SJSA1 (cell line): ENCODE measurements at regions not wholly inside any gene's neighbourhood (a gene's known extent, or its start where the extent isn't known, plus 50 kb on each side); places are given as distances from the start of the nearest gene placed in this dataset.

Experiments
- DNase-seq, 2 experiments: peaks; one replicate each; pipeline ENCODE4 v3.0.0-alpha.2; 2015 to 2020; ENCODE audit warnings: low spot score in 2 of 2, low read depth in 1 of 2
- H3K27ac ChIP-seq: fragments of 250-450 bp; sonication (Bioruptor Pico); 2 replicates; pipeline ENCODE4 v1.5.1; 2020; ENCODE audit warnings: mild to moderate bottlenecking, moderate library complexity
- H3K27me3 ChIP-seq: fragments of 250-450 bp; sonication (Bioruptor Pico); replicated peaks from 2 replicates; pipeline ENCODE4 v1.5.1; 2020; ENCODE audit warnings: mild to moderate bottlenecking, moderate library complexity
- H3K36me3 ChIP-seq: fragments of 250-450 bp; sonication (Bioruptor Pico); 2 replicates; pipeline ENCODE4 v1.5.1; 2020; ENCODE audit warnings: mild to moderate bottlenecking
- H3K4me1 ChIP-seq: fragments of 250-450 bp; sonication (Bioruptor Pico); replicated peaks from 2 replicates; pipeline ENCODE4 v1.6.1; 2021; ENCODE audit warnings: mild to moderate bottlenecking
- H3K4me3 ChIP-seq: fragments of 250-450 bp; sonication (Bioruptor Pico); 2 replicates; pipeline ENCODE4 v1.5.1; 2020; ENCODE audit warnings: mild to moderate bottlenecking
- H3K9me3 ChIP-seq: fragments of 250-450 bp; sonication (Bioruptor Pico); replicated peaks from 2 replicates; pipeline ENCODE4 v1.5.1; 2020; ENCODE audit warnings: mild to moderate bottlenecking

DNA sequence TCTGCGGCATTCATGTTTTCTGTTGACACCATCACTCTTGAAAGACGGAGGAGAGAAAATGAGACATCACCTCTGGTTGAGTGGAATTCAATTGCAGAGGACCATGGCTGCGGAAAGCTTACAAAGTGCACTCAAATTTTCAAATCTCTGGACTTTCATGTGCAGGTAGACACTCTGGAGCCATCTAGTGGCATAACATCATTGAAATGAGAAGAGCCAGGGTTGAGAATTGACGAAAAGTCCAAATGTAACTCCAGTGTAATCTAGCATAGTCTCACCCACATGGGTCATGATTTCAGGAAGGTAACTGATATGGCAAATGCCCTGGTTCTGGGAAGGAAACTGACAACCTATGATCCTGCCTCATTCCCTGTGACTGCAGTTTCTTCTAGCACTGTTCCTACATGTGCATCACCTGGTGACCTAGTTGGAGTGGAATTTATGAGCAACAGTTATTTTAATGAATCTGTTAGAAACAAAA, 687.8 kb downstream of the KCNA4 start:
- DNase-seq, result peak in 1 of 2 experiments; percentile 71
- Histone ChIP-seq H3K27ac (peak overlapping the region; percentile 13; the same call in 1 of the 2 replicates), H3K4me1 (peaks cover 26% of the 10 kb centered on the region), H3K9me3 (no peaks in the 10 kb centered on the region), H3K36me3 (no peaks in the 10 kb centered on the region), H3K27me3 (no peaks in the 10 kb centered on the region), H3K4me3 (no peak overlapping the region)

DNA sequence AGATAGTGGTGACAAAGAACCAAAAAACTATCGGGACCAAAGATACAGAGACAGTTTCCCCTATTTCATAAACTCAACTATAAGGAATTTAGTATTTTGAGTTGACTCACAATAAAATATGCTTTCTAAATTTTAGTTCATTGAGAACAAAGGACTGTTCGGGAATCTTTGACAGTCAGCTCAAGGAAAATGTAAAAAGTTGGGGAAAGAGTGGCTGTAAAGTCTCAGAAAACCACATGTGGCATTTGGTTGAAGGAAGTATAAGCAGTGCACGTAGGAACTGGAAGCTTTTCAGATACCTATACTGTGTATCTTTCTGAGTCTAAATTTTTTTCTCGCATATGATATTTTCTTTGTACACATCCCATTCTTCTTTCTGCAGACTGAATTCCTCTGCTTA, 688.9 kb downstream of the KCNA4 start:
- Histone ChIP-seq H3K27me3 (no peaks in the 10 kb centered on the region), H3K9me3 (no peaks in the 10 kb centered on the region), H3K4me1 (peaks cover 22% of the 10 kb centered on the region), H3K27ac (no peak overlapping the region), H3K4me3 (no peak overlapping the region), H3K36me3 (no peaks in the 10 kb centered on the region)
- DNase-seq, result no peak

DNA sequence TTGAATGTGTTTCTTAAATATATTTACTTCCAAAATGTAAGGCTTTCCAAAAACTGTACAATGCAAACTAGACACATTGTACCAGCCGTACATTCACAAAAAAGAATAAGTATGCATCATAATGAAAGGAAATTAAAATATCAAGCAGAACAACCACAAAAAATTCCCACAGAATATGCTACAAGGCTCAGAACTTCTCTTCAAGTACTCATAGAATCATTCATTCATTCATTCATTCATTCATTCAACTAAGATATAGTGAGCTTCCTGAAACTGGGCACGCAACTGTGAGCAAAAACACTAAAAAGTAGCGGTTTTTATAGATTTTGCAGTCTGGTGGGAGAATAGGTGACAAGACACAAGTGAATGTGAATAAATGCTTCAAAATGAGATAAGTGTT, 690.1 kb downstream of the KCNA4 start:
- no peaks in the 10 kb centered on the region for H3K9me3 ChIP-seq
- peaks cover 26% of the 10 kb centered on the region for H3K4me1 ChIP-seq
- H3K27ac ChIP-seq, result no peak overlapping the region
- no peaks in the 10 kb centered on the region for H3K36me3 ChIP-seq
- H3K4me3 ChIP-seq, result no peak overlapping the region
- no peaks in the 10 kb centered on the region for H3K27me3 ChIP-seq
- DNase-seq, result no peak

DNA sequence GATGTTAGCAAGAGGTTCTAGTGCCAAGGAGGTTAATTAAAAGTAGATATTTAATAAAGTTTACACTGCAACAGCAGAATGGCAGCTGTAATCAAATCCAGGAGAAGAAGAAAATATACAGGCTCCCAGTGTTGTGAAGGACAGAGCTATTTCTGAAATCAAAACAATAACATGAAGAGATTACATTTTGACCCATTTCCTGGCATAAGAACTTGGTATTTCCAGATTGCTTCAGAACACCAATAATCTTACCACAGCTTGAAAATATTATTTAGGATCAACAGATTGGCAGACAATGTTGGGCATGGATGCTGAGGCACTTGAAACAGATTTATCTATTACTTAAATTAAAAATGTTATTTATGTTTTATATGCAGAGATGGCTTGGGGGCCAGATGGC, 692.5 kb downstream of the KCNA4 start:
- Histone ChIP-seq H3K4me3 (no peak overlapping the region), H3K4me1 (peaks cover 26% of the 10 kb centered on the region), H3K9me3 (0 out of 2 replicates have a peak, but pooled peaks cover 3% of the 10 kb centered on the region), H3K27ac (no peak overlapping the region), H3K27me3 (no peaks in the 10 kb centered on the region), H3K36me3 (no peaks in the 10 kb centered on the region)
- no peak for DNase-seq

DNA sequence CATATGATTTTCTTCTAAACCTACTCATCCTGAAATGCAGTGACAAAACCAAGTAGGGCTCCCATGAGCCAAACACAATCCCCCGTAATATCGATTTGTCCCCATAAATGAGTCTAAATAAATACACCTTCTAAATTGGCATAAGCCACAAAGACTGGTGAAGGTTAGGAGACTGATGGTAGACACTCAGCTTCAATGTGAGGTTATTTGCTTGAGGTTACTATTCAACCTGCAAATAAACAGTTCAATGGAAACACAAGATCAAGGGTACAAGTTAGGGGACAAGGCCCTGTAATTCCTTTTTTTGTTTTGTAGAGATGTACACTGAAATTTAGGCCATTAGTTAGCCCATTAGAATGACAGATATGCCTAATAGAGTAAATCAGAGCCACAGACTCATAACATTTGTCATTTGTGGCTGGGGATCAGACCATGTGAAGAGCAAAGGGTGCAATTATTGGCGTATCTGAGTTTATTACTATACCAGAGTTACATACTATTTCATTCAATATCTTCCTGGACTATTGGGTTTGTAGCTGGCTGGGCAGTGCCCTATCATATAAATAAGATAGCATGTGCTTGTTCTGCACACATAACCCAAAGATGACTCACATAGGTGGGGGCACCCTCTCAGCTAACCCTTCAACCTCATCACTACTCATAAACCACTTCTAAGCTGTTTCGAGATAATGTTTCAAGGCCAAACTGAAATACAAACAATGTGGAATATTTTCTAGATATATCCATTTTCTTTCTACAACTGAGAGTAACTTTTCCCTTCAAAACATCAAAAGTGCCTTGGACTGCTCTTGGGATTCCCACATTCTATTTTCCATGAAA, 695.3 kb downstream of the KCNA4 start:
- no peaks in the 10 kb centered on the region for H3K27me3 ChIP-seq
- H3K4me3 ChIP-seq, result no peak overlapping the region
- peak in 1 of 2 experiments; percentile 50 for DNase-seq
- H3K4me1 ChIP-seq, result peaks cover 29% of the 10 kb centered on the region
- peak overlapping the region; percentile 36 for H3K27ac ChIP-seq
- no peaks in the 10 kb centered on the region for H3K36me3 ChIP-seq
- H3K9me3 ChIP-seq, result 0 out of 2 replicates have a peak, but pooled peaks cover 3% of the 10 kb centered on the region

DNA sequence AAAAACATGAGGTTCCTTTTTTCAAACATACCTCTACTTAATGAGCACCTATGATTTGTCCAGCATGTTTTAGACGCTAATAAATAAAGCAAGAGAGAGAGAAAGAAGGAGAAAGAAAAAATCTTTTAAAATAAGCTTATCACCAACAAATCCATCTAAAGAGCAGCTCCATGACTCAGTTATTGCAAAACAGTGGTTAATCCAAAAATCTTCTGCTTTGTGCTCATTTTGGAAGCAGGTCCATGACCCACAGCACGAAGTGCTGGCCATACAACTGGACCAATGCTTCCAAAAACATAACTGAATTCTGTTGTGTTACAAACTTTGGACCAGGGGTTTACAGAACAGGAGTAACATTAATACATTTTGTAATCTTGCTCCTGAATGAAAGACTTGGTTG, 696.6 kb downstream of the KCNA4 start:
- no peak for DNase-seq
- H3K36me3 ChIP-seq, result no peaks in the 10 kb centered on the region
- no peak overlapping the region for H3K27ac ChIP-seq
- H3K9me3 ChIP-seq, result 0 out of 2 replicates have a peak, but pooled peaks cover 3% of the 10 kb centered on the region
- H3K27me3 ChIP-seq, result no peaks in the 10 kb centered on the region
- H3K4me1 ChIP-seq, result peaks cover 29% of the 10 kb centered on the region
- H3K4me3 ChIP-seq, result no peak overlapping the region

DNA sequence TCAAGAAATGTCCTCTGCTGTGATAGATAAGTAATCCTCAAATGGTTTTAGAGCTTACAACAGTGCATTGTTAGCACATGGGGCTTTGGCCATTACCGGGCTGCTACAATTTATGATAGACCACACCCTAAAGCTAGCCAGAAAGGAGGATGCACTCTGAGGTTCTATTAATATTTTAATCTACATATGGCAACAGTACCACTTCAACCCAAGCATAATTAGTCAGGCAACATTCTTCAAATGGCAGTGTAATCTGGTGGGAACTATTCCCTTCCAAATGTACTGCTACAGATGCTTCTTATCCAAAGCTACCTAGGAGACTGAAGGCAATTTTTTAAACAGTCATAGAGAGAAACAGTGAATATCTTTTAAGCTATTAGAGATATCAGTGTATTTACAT, 697.6 kb downstream of the KCNA4 start:
- H3K4me3 ChIP-seq, result no peak overlapping the region
- no peaks in the 10 kb centered on the region for H3K36me3 ChIP-seq
- no peaks in the 10 kb centered on the region for H3K27me3 ChIP-seq
- H3K27ac ChIP-seq, result no peak overlapping the region
- 0 out of 2 replicates have a peak, but pooled peaks cover 3% of the 10 kb centered on the region for H3K9me3 ChIP-seq
- DNase-seq, result no peak
- peaks cover 27% of the 10 kb centered on the region for H3K4me1 ChIP-seq

DNA sequence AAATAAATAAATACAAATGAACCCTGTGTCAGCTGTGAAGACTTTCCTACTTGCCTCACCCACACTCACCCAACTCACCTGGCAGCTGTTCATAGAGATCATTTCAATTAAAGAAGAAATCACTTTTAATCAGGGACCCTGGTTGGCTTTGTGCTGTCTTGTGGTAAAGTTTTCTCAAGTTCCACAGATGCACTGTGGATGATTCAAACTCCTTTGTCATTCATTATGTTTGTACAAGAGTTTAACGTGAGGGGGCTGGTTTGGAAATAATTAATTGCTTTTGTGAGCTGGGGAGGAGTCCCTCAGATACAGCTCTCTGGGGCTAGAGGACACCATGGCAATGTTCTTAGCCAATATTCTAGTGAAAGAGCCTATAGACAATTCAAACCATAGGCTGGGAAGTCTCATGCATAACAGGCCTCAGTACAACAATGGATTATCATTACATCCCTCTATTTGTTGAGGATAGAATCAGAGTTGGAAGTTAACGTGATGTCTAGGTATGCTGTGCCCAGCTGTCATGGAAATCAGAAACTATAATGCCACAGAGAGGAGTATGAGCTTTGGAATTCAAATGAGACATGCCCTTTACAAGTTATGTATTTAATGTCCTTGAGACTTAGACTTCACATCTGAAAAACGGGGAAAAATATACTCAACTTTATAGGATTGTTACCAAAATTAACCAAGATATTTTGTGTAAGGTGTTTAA, 698.5 kb downstream of the KCNA4 start:
- DNase-seq, result no peak
- H3K36me3 ChIP-seq, result no peaks in the 10 kb centered on the region
- peaks cover 23% of the 10 kb centered on the region for H3K4me1 ChIP-seq
- H3K27me3 ChIP-seq, result no peaks in the 10 kb centered on the region
- no peak overlapping the region for H3K4me3 ChIP-seq
- no peak overlapping the region for H3K27ac ChIP-seq
- 0 out of 2 replicates have a peak, but pooled peaks cover 3% of the 10 kb centered on the region for H3K9me3 ChIP-seq

DNA sequence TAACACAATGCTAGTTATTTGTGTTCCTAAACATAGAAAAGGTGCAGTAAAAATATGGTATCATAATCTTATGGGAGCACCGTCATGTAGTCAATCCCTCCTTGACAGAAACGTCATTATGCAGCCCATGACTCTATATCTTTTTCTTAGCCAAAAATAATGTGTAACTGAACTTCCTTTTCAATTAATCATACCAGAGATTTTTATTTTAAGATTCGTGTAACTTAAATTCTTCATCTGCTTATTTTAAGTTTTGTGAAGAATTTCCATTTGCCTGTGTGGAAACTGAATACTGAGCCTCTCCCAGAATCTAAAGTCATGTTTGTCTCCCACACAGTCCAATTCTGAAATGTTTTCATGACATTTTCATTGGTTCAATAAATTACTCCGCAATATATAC, 699.1 kb downstream of the KCNA4 start:
- Histone ChIP-seq H3K9me3 (0 out of 2 replicates have a peak, but pooled peaks cover 3% of the 10 kb centered on the region), H3K36me3 (no peaks in the 10 kb centered on the region), H3K27ac (no peak overlapping the region), H3K27me3 (no peaks in the 10 kb centered on the region), H3K4me3 (no peak overlapping the region), H3K4me1 (peaks cover 26% of the 10 kb centered on the region)
- DNase-seq, result no peak

DNA sequence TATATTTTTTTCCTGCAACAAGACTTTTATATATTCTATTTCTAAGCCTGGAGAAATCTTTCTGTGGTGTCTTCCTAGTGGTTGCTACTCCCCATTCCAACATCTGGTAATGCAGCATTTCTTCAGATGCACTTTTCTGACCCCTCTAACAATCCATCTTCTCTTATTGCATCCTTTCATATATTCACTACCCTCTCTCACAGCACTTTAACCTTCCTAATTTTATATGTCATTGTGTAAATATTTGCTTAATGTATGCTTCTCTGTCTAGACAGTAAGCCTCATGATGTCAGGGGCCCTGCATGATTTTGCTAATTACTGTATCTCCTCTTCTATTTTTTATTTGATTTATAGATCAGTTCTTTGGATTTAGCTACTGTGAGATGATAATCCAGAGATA, 701.6 kb downstream of the KCNA4 start:
- Histone ChIP-seq H3K4me3 (no peak overlapping the region), H3K9me3 (0 out of 2 replicates have a peak, but pooled peaks cover 2% of the 10 kb centered on the region), H3K27ac (no peak overlapping the region), H3K27me3 (no peaks in the 10 kb centered on the region), H3K4me1 (peaks cover 23% of the 10 kb centered on the region), H3K36me3 (no peaks in the 10 kb centered on the region)
- DNase-seq, result no peak

DNA sequence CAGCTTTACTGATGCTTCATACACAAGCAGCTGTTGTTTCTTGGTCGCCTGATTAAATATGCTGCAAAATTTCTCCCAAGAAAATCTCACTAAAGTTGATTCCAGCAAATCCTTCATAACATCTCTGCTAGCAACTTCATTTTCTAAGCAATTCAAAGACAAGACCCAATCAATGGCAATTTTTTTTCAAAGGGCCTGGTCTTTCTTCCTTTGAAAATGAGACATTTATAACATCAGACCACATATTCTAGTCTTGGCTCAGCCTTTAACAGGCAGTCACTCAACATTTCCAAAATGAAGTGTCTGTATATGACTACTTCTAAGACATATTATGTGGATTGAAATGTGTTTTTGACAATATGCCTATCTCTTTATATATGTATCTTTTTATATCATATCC, 702.6 kb downstream of the KCNA4 start:
- Histone ChIP-seq H3K27me3 (no peaks in the 10 kb centered on the region), H3K4me3 (no peak overlapping the region), H3K36me3 (no peaks in the 10 kb centered on the region), H3K27ac (no peak overlapping the region), H3K9me3 (no peaks in the 10 kb centered on the region), H3K4me1 (peaks cover 33% of the 10 kb centered on the region)
- no peak for DNase-seq

DNA sequence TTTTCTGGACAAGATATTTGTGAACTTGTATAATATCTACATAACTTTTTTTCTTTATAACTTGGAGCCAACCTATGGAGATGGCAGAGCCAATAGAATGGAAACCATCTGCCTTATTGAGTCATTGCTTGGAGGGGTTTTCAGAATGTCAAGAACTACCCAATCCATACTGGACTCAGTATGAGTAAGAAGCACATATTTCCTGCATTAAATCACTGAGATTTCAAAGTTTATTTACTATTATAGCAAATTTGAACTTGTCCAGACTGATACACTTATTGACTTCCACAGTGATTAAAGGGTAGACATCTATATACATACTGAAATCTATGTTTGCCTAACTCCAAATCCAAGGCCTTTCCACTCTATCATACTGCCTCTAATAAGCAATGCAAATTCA, 704.0 kb downstream of the KCNA4 start:
- DNase-seq, result no peak
- Histone ChIP-seq H3K27me3 (no peaks in the 10 kb centered on the region), H3K27ac (no peak overlapping the region), H3K4me3 (no peak overlapping the region), H3K36me3 (no peaks in the 10 kb centered on the region), H3K4me1 (peaks cover 27% of the 10 kb centered on the region), H3K9me3 (no peaks in the 10 kb centered on the region)

DNA sequence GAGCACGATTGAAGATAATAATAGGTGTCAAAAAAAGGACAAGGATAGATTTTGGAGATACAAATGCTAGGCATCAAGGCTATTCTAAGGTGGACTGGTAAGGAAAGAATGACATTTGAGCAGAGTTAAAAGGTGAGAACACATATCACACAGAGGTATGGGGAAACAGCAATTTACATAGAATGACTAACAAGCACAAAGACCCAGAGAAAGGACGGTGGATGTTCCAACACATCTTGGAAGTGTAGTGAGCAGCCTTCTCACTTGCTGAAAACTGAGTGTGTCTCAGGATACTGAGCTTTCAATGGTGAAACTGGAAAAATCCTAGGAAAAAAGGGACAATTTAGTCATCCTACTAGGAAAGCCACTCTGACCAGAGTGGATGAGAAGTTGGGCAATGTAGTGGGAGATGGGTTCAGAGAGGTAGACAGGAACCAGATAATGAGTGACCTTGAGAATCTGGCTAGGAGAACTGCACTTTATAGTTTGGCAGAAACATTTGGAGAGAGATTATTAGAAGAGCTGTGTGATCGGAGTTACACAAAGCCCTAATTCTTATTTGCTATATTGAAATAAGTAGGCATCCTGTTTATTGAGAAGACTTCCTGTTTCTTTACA, 706.0 kb downstream of the KCNA4 start:
- DNase-seq, result no peak
- no peaks in the 10 kb centered on the region for H3K27me3 ChIP-seq
- peaks cover 28% of the 10 kb centered on the region for H3K4me1 ChIP-seq
- no peaks in the 10 kb centered on the region for H3K36me3 ChIP-seq
- H3K4me3 ChIP-seq, result no peak overlapping the region
- no peaks in the 10 kb centered on the region for H3K9me3 ChIP-seq
- H3K27ac ChIP-seq, result peak overlapping the region; percentile 84

DNA sequence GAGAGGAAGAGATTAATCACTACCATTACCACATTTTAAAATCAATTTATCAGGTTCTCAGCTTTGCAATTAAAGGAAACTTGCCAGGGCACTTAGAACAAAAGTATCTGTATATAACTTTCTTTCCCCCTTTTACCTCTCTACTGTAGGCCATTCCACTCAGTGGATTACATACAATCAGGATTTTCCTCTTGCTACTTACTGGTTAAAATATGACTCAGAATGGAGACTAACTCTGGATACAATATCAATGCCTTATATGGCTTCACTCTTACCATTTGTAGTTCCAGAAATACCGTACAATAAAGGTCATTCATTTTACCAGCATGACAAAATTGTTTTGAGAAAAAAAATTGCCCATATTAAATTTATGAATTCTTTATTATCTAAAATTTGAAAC, 706.8 kb downstream of the KCNA4 start:
- peaks cover 28% of the 10 kb centered on the region for H3K4me1 ChIP-seq
- H3K27me3 ChIP-seq, result no peaks in the 10 kb centered on the region
- DNase-seq, result peak in 1 of 2 experiments; percentile 69
- peak overlapping the region; percentile 84 for H3K27ac ChIP-seq
- no peaks in the 10 kb centered on the region for H3K36me3 ChIP-seq
- no peak overlapping the region for H3K4me3 ChIP-seq
- H3K9me3 ChIP-seq, result no peaks in the 10 kb centered on the region
